MV-4-11 (cell line): ENCODE measurements at regions not wholly inside any gene's neighbourhood (a gene's known extent, or its start where the extent isn't known, plus 50 kb on each side); places are given as distances from the start of the nearest gene placed in this dataset.
A peak's percentile ranks its signal among the peaks of the same experiment; 100 is the strongest.
"Not testable (repeated sequence)": the region's sequence is repeated elsewhere in the genome, so short reads cannot be mapped to it uniquely, and the experiment has no call there.

ENCODE experiments used
- DNase-seq: peaks from one replicate; lab custom pipeline; 2025; lab: John Stamatoyannopoulos, UW

- DNase-seq = no peak
Observed at GRCh38 chr11:96447208-96448110, 57.6 kb downstream of the JRKL start.

- DNase-seq = no peak
Observed at GRCh38 chr11:96448225-96448624, 58.4 kb downstream of the JRKL start.

- DNase-seq = no peak
Observed at GRCh38 chr11:96456111-96456510, 66.3 kb downstream of the JRKL start.

- no peak for DNase-seq
Observed at GRCh38 chr11:96459751-96460150, 69.9 kb downstream of the JRKL start.

GRCh38 chr11:96461871-96462270 lies 72.1 kb downstream of the JRKL start:
- DNase-seq = no peak

- peak; percentile 57 for DNase-seq
Observed at GRCh38 chr11:96464700-96465307, 75.0 kb downstream of the JRKL start.

GRCh38 chr11:96465512-96465911 lies 75.7 kb downstream of the JRKL start:
- no peak for DNase-seq

- DNase-seq = no peak
Observed at GRCh38 chr11:96466607-96467006, 76.8 kb downstream of the JRKL start.

- no peak for DNase-seq
Observed at GRCh38 chr11:96469776-96470175, 80.0 kb downstream of the JRKL start.

GRCh38 chr11:96470521-96470920 lies 80.7 kb downstream of the JRKL start:
- no peak for DNase-seq

GRCh38 chr11:96472085-96472484 lies 82.3 kb downstream of the JRKL start:
- peak; percentile 4 for DNase-seq

- no peak for DNase-seq
Observed at GRCh38 chr11:96474263-96474662, 84.5 kb downstream of the JRKL start.

GRCh38 chr11:96481204-96481603 lies 91.4 kb downstream of the JRKL start:
- no peak for DNase-seq

GRCh38 chr11:96481771-96482170 lies 92.0 kb downstream of the JRKL start:
- DNase-seq = no peak

- no peak for DNase-seq
Observed at GRCh38 chr11:96482193-96482592, 92.4 kb downstream of the JRKL start.

- no peak for DNase-seq
Observed at GRCh38 chr11:96483374-96483955, 93.7 kb downstream of the JRKL start.

GRCh38 chr11:96484361-96484760 lies 94.5 kb downstream of the JRKL start:
- no peak for DNase-seq

GRCh38 chr11:96486890-96487611 lies 97.2 kb downstream of the JRKL start:
- DNase-seq = no peak

GRCh38 chr11:96488911-96489310 lies 99.1 kb downstream of the JRKL start:
- not testable (repeated sequence) for DNase-seq

- DNase-seq = no peak
Observed at GRCh38 chr11:96500440-96500839, 110.6 kb downstream of the JRKL start.

- DNase-seq = no peak
Observed at GRCh38 chr11:96506041-96506440, 116.2 kb downstream of the JRKL start.

- no peak for DNase-seq
Observed at GRCh38 chr11:96506953-96507354, 117.1 kb downstream of the JRKL start.
